Erythroblast (primary cell): ENCODE measurements at regions not wholly inside any gene's neighbourhood (a gene's known extent, or its start where the extent isn't known, plus 50 kb on each side); places are given as distances from the start of the nearest gene placed in this dataset.

Experiments
- GATA1 ChIP-seq: IDR thresholded peaks from 2 replicates; pipeline ENCODE4 v1.6.1; 2011; ENCODE audit warnings: low read depth, mild to moderate bottlenecking, control low read depth, low read length, moderate library complexity
- POLR2A ChIP-seq: IDR thresholded peaks from 2 replicates; pipeline ENCODE4 v1.6.1; 2011; ENCODE audit warnings: mild to moderate bottlenecking, low read length

DNA sequence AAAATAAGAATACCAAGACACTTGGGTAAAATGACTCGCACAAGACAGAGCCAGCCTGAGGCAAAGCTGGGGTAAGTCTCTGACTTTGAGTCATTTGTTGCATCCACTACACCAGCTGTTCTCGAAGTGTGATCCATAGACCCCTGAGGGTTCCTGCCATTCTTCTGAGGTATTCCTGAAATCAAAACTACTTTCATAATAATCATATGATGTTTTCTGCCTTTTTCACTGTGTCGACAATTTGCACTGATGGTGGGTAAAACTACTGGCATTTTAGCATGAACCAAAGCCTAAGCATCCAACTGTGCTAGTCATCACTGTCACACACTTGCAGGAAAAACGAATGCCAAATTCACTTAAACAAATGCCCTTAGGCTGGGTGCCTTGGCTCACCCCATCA, 135.5 kb upstream of the FUT8 start:
- TF ChIP-seq POLR2A, result no peak
- TF ChIP-seq GATA1, result no peak
